Esophagus muscularis mucosa (tissue), 4 donors: ENCODE measurements at regions not wholly inside any gene's neighbourhood (a gene's known extent, or its start where the extent isn't known, plus 50 kb on each side); places are given as distances from the start of the nearest gene placed in this dataset.
"Not testable (repeated sequence)": the region's sequence is repeated elsewhere in the genome, so short reads cannot be mapped to it uniquely, and the experiment has no call there.

Experiments
- DNase-seq: peaks from one replicate; pipeline ENCODE4 v3.0.0-alpha.2; 2017; ENCODE audit errors: extremely low spot score
- H3K27ac ChIP-seq, 4 donors: fragments of 200-600 bp; sonication (generic); replicated peaks in 1 of 4; 1 replicate in 3 of 4; 2 replicates in 1 of 4; pipeline ENCODE4 v1.5.1; 2016 to 2019; ENCODE audit warnings: mild to moderate bottlenecking in 1 of 4
- H3K27me3 ChIP-seq, 4 donors: fragments of 200-600 bp; sonication (generic); one replicate each; pipeline versions ENCODE4 v1.5.1 to v1.6.0; 2016 to 2019
- H3K36me3 ChIP-seq, 4 donors: fragments of 200-600 bp; sonication (generic); one replicate each; pipeline ENCODE4 v1.5.1; 2016 to 2019
- H3K4me1 ChIP-seq, 4 donors: fragments of 200-600 bp; sonication (generic); one replicate each; pipeline ENCODE4 v1.5.1; 2016 to 2019
- H3K4me3 ChIP-seq, 4 donors: fragments of 200-600 bp; sonication (generic); 1 replicate in 2 of 4; 2 replicates in 2 of 4; pipeline ENCODE4 v1.5.1; 2016 to 2019; ENCODE audit warnings: mild to moderate bottlenecking in 4 of 4, moderate library complexity in 1 of 4
- H3K9me3 ChIP-seq, 4 donors: fragments of 200-600 bp; sonication (generic); 1 replicate in 3 of 4; 2 replicates in 1 of 4; pipeline ENCODE4 v1.5.1; 2016 to 2019
- EP300 ChIP-seq: sonication (generic); formaldehyde crosslinking; IDR thresholded peaks from one replicate; pipeline ENCODE4 v1.6.1; 2017; ENCODE audit warnings: antibody characterized with exemption
- POLR2A ChIP-seq: fragments of 450-650 bp; IDR thresholded peaks from one replicate; pipeline ENCODE4 v1.6.1; 2017; ENCODE audit warnings: antibody characterized with exemption, moderate library complexity, mild to moderate bottlenecking, low read depth
- POLR2AphosphoS5 ChIP-seq, 2 donors: sonication (generic); formaldehyde crosslinking; IDR thresholded peaks; one replicate each; pipeline ENCODE4 v1.6.1; 2017; ENCODE audit warnings: antibody characterized with exemption in 2 of 2
- WGBS: methylation state at CpG from one replicate; pipeline ENCODE4 v1.1.5; 2018; 5-methylcytosine and 5-hydroxymethylcytosine counted together
- intact Hi-C: fragments of 100-400 bp; cut with DNase I; formaldehyde crosslinking; loops from one replicate; pipeline ENCODE4 v1.15.1; 2023
- TF ChIP-seq, protein P1 (sequence below), 3 experiments: fragments of 200-600 bp in 2 of 3; fragments of 450-650 bp in 1 of 3; sonication (generic) in 2 of 3; IDR thresholded peaks; one replicate each; pipeline ENCODE4 v1.5.1; 2017 to 2019; ENCODE audit warnings: antibody characterized with exemption in 3 of 3, mild to moderate bottlenecking in 2 of 3, moderate library complexity in 1 of 3

DNA sequence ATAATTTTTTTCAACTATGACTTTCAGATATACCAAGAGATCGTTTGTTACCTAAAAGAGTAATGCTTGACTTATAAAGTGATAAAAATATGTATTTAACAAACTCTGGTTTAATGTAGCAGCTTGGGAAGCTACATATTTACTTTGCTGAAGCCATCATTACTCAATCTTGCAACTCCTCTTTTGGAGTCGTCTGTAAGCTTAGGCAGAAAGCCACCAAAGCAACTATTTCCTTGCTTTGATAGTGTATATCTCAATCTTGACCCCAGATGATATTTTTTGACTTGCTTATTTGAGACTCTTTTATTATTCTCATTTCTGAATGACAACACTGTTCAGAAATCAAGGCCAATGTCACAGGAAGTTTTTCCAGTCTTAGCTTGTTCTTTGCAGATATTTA, 183.0 kb downstream of the SAMD5 start:
- H3K27ac ChIP-seq, result no peak overlapping the region
- no peaks in the 10 kb centered on the region for H3K9me3 ChIP-seq
- WGBS, result 44% methylated on average over 2 of the region's 2 CpGs
- H3K4me3 ChIP-seq, result no peak overlapping the region
- DNase-seq, result no peak
- no peaks in the 10 kb centered on the region for H3K4me1 ChIP-seq
- H3K36me3 ChIP-seq, result no peaks in the 10 kb centered on the region
- TF ChIP-seq EP300, result no peak
- no peak for TF ChIP-seq POLR2AphosphoS5 (IDR thresholded peaks at IDR 0.05)
- intact Hi-C loops, result no loop called here
- H3K27me3 ChIP-seq, result no peaks in the 10 kb centered on the region

DNA sequence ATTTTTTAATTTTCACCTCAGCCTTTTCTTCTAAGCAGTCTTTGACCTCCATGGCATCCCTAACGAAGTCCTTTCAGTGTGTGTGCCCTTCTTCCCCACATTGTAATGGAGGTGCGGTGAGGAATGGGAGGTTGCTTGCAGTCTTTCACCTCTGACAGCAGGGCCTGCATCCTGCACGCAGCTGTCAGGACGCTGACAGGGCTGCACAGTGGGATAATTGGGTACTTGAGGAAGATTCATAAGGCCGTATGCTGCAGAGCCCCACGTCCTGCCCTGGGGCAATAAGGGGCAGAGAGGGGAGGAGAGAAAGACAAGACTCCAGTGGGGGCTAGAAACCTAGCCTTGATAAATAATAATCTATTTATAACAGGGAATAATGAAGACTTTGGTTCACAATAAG, 184.7 kb downstream of the SAMD5 start:
- Histone ChIP-seq H3K4me3 (no peak overlapping the region), H3K36me3 (no peaks in the 10 kb centered on the region), H3K9me3 (no peaks in the 10 kb centered on the region), H3K4me1 (no peaks in the 10 kb centered on the region), H3K27ac (no peak overlapping the region), H3K27me3 (no peaks in the 10 kb centered on the region)
- no peak for DNase-seq
- WGBS, result 92% methylated on average over 6 of the region's 6 CpGs
- TF ChIP-seq POLR2AphosphoS5 (IDR thresholded peaks at IDR 0.05), result no peak
- intact Hi-C loops, result no loop called here

GRCh38 chr6:147694556-147694955, 186.1 kb downstream of the SAMD5 start:
- H3K9me3 ChIP-seq, H3K4me3 ChIP-seq, intact Hi-C loops, H3K27ac ChIP-seq, H3K4me1 ChIP-seq, H3K36me3 ChIP-seq, DNase-seq, H3K27me3 ChIP-seq: not testable (repeated sequence)
- 95% methylated on average over 3 of the region's 3 CpGs for WGBS

DNA sequence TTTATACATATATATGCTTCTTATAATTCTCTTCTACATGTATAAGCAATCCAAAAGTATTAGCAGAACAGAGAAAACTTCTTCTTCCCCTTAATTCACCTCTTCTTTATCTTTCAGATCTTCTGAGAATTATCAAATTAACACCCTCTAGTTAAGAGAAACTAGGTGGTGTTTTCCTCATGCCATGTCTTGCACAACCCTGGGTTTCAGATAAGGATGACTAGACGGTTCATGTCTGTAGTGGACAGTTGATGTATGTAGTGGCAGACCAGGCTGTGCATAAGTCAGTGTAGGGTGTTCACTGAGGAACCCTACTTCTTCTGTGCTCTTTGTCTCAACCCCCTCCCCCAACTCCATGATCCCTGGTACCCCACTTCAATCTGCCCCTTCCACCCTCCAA, 187.3 kb downstream of the SAMD5 start:
- intact Hi-C loops, result no loop called here
- H3K36me3 ChIP-seq, result no peaks in the 10 kb centered on the region
- H3K4me3 ChIP-seq, result no peak overlapping the region
- 78% methylated on average over 1 of the region's 1 CpG for WGBS
- TF ChIP-seq EP300, result no peak
- H3K27me3 ChIP-seq, result no peaks in the 10 kb centered on the region
- H3K4me1 ChIP-seq, result no peaks in the 10 kb centered on the region
- no peaks in the 10 kb centered on the region for H3K9me3 ChIP-seq
- DNase-seq, result no peak
- no peak overlapping the region for H3K27ac ChIP-seq

- H3K27ac ChIP-seq, result no peak overlapping the region
- intact Hi-C loops, result no loop called here
- DNase-seq, result no peak
- no peaks in the 10 kb centered on the region for H3K4me1 ChIP-seq
- TF ChIP-seq, protein P1, sequence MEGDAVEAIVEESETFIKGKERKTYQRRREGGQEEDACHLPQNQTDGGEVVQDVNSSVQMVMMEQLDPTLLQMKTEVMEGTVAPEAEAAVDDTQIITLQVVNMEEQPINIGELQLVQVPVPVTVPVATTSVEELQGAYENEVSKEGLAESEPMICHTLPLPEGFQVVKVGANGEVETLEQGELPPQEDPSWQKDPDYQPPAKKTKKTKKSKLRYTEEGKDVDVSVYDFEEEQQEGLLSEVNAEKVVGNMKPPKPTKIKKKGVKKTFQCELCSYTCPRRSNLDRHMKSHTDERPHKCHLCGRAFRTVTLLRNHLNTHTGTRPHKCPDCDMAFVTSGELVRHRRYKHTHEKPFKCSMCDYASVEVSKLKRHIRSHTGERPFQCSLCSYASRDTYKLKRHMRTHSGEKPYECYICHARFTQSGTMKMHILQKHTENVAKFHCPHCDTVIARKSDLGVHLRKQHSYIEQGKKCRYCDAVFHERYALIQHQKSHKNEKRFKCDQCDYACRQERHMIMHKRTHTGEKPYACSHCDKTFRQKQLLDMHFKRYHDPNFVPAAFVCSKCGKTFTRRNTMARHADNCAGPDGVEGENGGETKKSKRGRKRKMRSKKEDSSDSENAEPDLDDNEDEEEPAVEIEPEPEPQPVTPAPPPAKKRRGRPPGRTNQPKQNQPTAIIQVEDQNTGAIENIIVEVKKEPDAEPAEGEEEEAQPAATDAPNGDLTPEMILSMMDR (IDR thresholded peaks at IDR 0.05), result no peak
- H3K4me3 ChIP-seq, result no peak overlapping the region
- no peaks in the 10 kb centered on the region for H3K27me3 ChIP-seq
- no peaks in the 10 kb centered on the region for H3K36me3 ChIP-seq
- 90% methylated on average over 2 of the region's 2 CpGs for WGBS
- H3K9me3 ChIP-seq, result no peaks in the 10 kb centered on the region
These were observed 190.7 kb downstream of the SAMD5 start for GRCh38 chr6:147699140-147699539.

DNA sequence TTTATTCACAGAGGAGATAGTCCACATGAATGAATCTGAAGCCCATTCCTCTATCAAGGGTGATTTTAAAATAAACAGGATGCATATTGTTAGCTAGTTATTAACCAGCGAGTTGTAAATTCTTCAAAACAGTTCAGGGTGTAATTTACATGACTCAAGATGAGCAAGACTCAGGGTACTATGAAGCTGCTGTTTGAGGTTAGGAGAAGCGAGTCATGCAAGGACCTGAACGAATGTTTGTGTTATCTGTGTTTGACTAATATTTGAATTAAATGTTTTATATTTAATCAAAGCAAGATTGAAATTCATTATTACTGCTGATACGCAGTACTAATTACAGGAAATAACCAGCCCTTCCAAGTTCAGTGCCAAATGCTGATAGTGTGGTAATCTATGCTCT, 191.1 kb downstream of the SAMD5 start:
- Histone ChIP-seq H3K4me1 (no peaks in the 10 kb centered on the region), H3K27me3 (no peaks in the 10 kb centered on the region), H3K27ac (no peak overlapping the region), H3K9me3 (no peaks in the 10 kb centered on the region), H3K4me3 (no peak overlapping the region), H3K36me3 (no peaks in the 10 kb centered on the region)
- WGBS, result 73% methylated on average over 4 of the region's 4 CpGs
- intact Hi-C loops, result no loop called here
- DNase-seq, result no peak
- TF ChIP-seq, protein P1 (IDR thresholded peaks at IDR 0.05), result no peak
- no peak for TF ChIP-seq POLR2A
- TF ChIP-seq POLR2AphosphoS5 (IDR thresholded peaks at IDR 0.05), result no peak
- TF ChIP-seq EP300, result no peak

GRCh38 chr6:147700436-147701209, 192.1 kb downstream of the SAMD5 start:
- H3K4me1 ChIP-seq, result no peaks in the 10 kb centered on the region
- DNase-seq, result no peak
- H3K36me3 ChIP-seq, result no peaks in the 10 kb centered on the region
- H3K27me3 ChIP-seq, result no peaks in the 10 kb centered on the region
- intact Hi-C loops, result no loop called here
- no peak overlapping the region for H3K4me3 ChIP-seq
- no peaks in the 10 kb centered on the region for H3K9me3 ChIP-seq
- no peak overlapping the region for H3K27ac ChIP-seq
- WGBS, result 56% methylated on average over 5 of the region's 5 CpGs
- TF ChIP-seq POLR2A (no peak), EP300 (no peak), POLR2AphosphoS5 (IDR thresholded peaks at IDR 0.05) (no peak)
- TF ChIP-seq, protein P1 (IDR thresholded peaks at IDR 0.05), result no peak
